Ishikawa (cell line): ENCODE measurements at regions not wholly inside any gene's neighbourhood (a gene's known extent, or its start where the extent isn't known, plus 50 kb on each side); places are given as distances from the start of the nearest gene placed in this dataset.

Source experiments
- CEBPB ChIP-seq: IDR thresholded peaks from 2 replicates; pipeline ENCODE4 v1.6.1; 2012
- CREB1 ChIP-seq: IDR thresholded peaks from 2 replicates; pipeline ENCODE4 v1.6.1; 2012; ENCODE audit warnings: low read depth
- EGR1 ChIP-seq: IDR thresholded peaks from 2 replicates; pipeline ENCODE4 v1.6.1; 2012
- EP300 ChIP-seq: IDR thresholded peaks from 2 replicates; pipeline ENCODE4 v1.6.1; 2012; ENCODE audit warnings: borderline replicate concordance
- FOXM1 ChIP-seq: IDR thresholded peaks from 2 replicates; pipeline ENCODE4 v1.6.1; 2012; ENCODE audit warnings: low read depth, borderline replicate concordance
- NFIC ChIP-seq: IDR thresholded peaks from 2 replicates; pipeline ENCODE4 v1.6.1; 2012
- RAD21 ChIP-seq: IDR thresholded peaks from 2 replicates; pipeline ENCODE4 v1.6.1; 2012; ENCODE audit warnings: low read depth
- TAF1 ChIP-seq: IDR thresholded peaks from 2 replicates; pipeline ENCODE4 v1.6.1; 2012; ENCODE audit warnings: low read depth, mild to moderate bottlenecking
- TCF12 ChIP-seq: IDR thresholded peaks from 2 replicates; pipeline ENCODE4 v1.6.1; 2012; ENCODE audit warnings: low read depth
- TEAD4 ChIP-seq: IDR thresholded peaks from 2 replicates; pipeline ENCODE4 v1.6.1; 2012
- YY1 ChIP-seq: IDR thresholded peaks from 2 replicates; pipeline ENCODE4 v1.6.1; 2012; ENCODE audit warnings: low read depth
- ZBTB7A ChIP-seq: IDR thresholded peaks from 2 replicates; pipeline ENCODE4 v1.6.1; 2012; ENCODE audit warnings: low read depth
- TF ChIP-seq, protein P1 (sequence below): IDR thresholded peaks from 2 replicates; pipeline ENCODE4 v1.6.1; 2012
- TF ChIP-seq, protein P2 (sequence below): IDR thresholded peaks from 2 replicates; pipeline ENCODE4 v1.6.1; 2012; ENCODE audit warnings: low read depth, mild to moderate bottlenecking
- TF ChIP-seq, protein P3 (sequence below): IDR thresholded peaks from 2 replicates; pipeline ENCODE4 v1.6.1; 2012

DNA sequence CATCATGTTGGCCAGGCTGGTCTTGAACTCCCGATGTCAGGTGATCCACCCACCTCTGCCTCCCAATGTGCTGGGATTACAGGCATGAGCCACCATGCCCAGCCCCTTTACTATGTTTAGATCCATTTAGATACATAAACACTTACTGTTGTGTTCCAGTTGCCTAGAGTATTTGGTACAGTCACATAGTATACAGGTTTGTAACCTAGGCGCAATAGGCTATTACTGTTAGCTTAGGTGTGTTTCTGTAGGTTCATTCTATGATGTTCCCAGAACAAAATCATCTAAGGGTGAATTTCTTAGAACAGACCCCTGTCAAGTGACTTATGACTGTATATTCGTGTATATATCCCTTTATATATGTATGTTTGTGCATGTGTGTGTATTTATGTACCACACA lies 61.8 kb downstream of the MYCN start:
- TF ChIP-seq ZBTB7A (no peak), TCF12 (no peak), TAF1 (no peak)
- TF ChIP-seq, protein P1, sequence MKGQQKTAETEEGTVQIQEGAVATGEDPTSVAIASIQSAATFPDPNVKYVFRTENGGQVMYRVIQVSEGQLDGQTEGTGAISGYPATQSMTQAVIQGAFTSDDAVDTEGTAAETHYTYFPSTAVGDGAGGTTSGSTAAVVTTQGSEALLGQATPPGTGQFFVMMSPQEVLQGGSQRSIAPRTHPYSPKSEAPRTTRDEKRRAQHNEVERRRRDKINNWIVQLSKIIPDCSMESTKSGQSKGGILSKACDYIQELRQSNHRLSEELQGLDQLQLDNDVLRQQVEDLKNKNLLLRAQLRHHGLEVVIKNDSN = no peak

DNA sequence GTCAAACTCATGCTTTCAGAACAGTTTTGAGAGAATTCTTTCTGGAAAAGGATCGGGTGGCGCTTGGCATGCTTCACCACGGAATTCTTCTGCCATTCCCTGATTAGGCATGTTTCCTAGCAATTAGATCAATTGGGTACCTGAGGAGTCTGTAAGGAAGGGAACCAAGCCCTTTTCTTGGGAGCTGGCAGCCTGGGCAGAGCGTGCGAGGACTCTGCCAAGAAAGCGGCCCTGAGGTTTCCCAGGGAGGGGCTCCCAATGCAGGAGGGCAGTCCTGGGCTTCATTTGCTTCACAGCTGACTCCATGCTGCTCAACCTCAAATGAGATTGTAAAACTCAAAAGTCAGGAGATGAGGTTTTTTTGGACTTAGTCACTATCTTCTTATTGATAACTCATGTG lies 60.3 kb downstream of the MYCN start:
- TF ChIP-seq, protein P1 = no peak
- no peak for TF ChIP-seq NFIC
- TF ChIP-seq, protein P2, sequence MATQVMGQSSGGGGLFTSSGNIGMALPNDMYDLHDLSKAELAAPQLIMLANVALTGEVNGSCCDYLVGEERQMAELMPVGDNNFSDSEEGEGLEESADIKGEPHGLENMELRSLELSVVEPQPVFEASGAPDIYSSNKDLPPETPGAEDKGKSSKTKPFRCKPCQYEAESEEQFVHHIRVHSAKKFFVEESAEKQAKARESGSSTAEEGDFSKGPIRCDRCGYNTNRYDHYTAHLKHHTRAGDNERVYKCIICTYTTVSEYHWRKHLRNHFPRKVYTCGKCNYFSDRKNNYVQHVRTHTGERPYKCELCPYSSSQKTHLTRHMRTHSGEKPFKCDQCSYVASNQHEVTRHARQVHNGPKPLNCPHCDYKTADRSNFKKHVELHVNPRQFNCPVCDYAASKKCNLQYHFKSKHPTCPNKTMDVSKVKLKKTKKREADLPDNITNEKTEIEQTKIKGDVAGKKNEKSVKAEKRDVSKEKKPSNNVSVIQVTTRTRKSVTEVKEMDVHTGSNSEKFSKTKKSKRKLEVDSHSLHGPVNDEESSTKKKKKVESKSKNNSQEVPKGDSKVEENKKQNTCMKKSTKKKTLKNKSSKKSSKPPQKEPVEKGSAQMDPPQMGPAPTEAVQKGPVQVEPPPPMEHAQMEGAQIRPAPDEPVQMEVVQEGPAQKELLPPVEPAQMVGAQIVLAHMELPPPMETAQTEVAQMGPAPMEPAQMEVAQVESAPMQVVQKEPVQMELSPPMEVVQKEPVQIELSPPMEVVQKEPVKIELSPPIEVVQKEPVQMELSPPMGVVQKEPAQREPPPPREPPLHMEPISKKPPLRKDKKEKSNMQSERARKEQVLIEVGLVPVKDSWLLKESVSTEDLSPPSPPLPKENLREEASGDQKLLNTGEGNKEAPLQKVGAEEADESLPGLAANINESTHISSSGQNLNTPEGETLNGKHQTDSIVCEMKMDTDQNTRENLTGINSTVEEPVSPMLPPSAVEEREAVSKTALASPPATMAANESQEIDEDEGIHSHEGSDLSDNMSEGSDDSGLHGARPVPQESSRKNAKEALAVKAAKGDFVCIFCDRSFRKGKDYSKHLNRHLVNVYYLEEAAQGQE = no peak
- TF ChIP-seq, protein P3, sequence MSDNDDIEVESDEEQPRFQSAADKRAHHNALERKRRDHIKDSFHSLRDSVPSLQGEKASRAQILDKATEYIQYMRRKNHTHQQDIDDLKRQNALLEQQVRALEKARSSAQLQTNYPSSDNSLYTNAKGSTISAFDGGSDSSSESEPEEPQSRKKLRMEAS = no peak
- no peak for TF ChIP-seq EP300
- TF ChIP-seq RAD21 = no peak
- no peak for TF ChIP-seq CEBPB
- TF ChIP-seq TEAD4 = no peak
- TF ChIP-seq FOXM1 = no peak

DNA sequence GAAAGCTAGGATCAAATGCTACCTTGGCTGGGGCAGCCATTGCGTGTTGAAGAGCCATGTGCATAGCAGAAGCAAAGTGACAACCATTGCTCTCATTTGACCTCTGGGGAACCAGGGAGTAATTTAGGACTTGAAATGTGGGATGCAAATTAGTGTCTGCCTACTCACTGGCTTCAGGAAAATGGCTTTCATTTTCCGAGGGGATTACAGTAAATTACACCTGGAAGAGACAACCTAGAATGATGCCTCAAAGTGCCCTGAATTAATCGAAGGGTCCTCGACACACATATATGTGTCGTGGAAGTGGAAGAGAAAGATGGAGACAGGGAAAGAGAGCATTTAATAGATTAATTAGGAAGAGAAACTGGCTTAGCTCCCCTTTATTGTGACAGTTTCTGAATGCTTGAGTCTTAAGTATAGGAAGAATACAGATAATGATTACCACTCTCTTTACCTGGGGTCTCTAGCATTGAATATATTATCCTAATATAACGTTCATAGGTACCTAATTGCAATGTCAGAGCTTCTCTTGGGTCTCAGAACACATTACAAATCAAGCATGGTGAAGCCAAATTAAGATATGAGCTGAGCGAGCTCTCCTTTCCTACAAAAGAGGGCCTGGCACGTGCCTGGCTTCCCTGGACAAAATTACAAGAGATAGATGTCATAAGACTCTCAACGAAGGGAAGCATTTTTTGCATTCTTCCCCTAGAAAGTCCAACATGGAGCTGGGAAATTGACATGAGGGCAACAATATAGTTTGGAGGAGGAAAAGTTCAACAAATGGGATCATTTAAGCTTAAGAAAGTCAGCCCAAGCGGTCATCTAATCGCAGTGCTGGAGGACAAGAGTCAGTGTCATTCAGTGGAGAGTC lies 59.5 kb downstream of the MYCN start:
- TF ChIP-seq TEAD4 (no peak), TAF1 (no peak), ZBTB7A (no peak), YY1 (no peak), NFIC (no peak), CREB1 (no peak), TCF12 (no peak), RAD21 (no peak), FOXM1 (no peak), EGR1 (no peak), CEBPB (no peak), EP300 (no peak)
- TF ChIP-seq, protein P2 = no peak
- TF ChIP-seq, protein P1 = no peak
- TF ChIP-seq, protein P3 = no peak

DNA sequence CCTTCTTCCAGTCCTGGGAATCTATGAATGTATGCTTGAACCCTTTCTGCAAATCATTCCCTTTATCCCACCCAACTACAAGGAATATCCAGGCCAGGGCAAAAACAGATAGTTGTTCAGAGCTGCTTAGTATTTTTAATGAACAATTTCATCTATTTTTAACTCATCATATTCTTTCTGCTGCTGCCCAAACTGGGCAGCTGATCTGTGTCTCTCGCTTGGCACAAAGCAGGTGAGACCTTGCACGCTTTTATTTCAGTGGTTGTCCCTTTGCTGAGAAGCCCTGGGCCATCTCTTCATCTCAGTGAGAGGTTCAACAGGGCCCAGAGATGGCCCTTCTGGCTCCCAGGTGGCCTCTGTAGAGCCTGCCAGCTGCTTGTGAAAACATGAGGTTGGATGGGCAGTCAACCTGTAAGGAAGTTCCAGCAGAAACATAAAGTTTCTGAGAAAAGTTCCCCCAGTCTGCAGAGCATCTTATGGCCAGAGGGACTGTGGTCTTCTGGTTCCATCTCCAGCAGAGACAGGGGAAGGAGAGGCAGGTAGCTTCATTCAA lies 57.5 kb downstream of the MYCN start:
- TF ChIP-seq, protein P1 = no peak
- no peak for TF ChIP-seq ZBTB7A
- no peak for TF ChIP-seq CEBPB
- no peak for TF ChIP-seq RAD21
- TF ChIP-seq CREB1 = no peak
- no peak for TF ChIP-seq YY1
- TF ChIP-seq, protein P3 = no peak
- TF ChIP-seq NFIC = no peak
- no peak for TF ChIP-seq TEAD4
- no peak for TF ChIP-seq TCF12
- no peak for TF ChIP-seq FOXM1
- no peak for TF ChIP-seq EP300
- no peak for TF ChIP-seq EGR1
- TF ChIP-seq, protein P2 = no peak
- no peak for TF ChIP-seq TAF1
